CD4-positive, alpha-beta T cell (primary cell): ENCODE measurements at regions not wholly inside any gene's neighbourhood (a gene's known extent, or its start where the extent isn't known, plus 50 kb on each side); places are given as distances from the start of the nearest gene placed in this dataset.

ENCODE experiments used
- ATAC-seq: fragments of 200-7000 bp; cut with Tn5 transposase; one replicate; pipeline ENCODE4 v1.10.0; 2022; ENCODE audit warnings: mild to moderate bottlenecking; ENCODE audit not compliant: poor library complexity
- CTCF ChIA-PET: fragments of 350-600 bp; sonication (Branson Sonifier 250); formaldehyde crosslinking; loops from one replicate; lab custom pipeline; 2021; ENCODE audit warnings: antibody characterized with exemption, inconsistent platforms; lab: Charles Lee
- POLR2A ChIA-PET: fragments of 350-600 bp; sonication (Branson Sonifier 250); formaldehyde crosslinking; loops from one replicate; lab custom pipeline; 2021; ENCODE audit warnings: antibody characterized with exemption, inconsistent platforms; lab: Charles Lee
- DNase-seq, 14 experiments: peaks; one replicate each; pipeline ENCODE4 v3.0.0-alpha.2; 2013 to 2020; ENCODE audit warnings: mixed read lengths in 2 of 14
- H3K27ac ChIP-seq, 2 donors: one replicate each; pipeline versions ENCODE4 v1.5.1 to v1.7.0; 2013; ENCODE audit warnings: low read length in 2 of 2, low read depth in 1 of 2, mild to moderate bottlenecking in 1 of 2
- H3K27me3 ChIP-seq, 2 experiments: 1 replicate in 1 of 2; 2 replicates in 1 of 2; pipeline versions ENCODE4 v1.6.1 to v1.7.0; 2013; ENCODE audit warnings: low read length in 2 of 2, control low read depth in 1 of 2, mild to moderate bottlenecking in 1 of 2, moderate library complexity in 1 of 2; ENCODE audit not compliant: insufficient read depth in 2 of 2, control insufficient read depth in 1 of 2
- H3K36me3 ChIP-seq: one replicate; pipeline ENCODE4 v1.6.1; 2013; ENCODE audit warnings: low read length, control low read depth; ENCODE audit not compliant: insufficient read depth
- H3K4me1 ChIP-seq: one replicate; pipeline ENCODE4 v1.6.1; 2013; ENCODE audit warnings: low read length, control low read depth; ENCODE audit not compliant: insufficient read depth
- H3K4me3 ChIP-seq: one replicate; pipeline ENCODE4 v1.5.1; 2013; ENCODE audit warnings: mild to moderate bottlenecking, low read length, moderate library complexity
- H3K9me3 ChIP-seq, 2 experiments: 1 replicate in 1 of 2; 2 replicates in 1 of 2; pipeline versions ENCODE4 v1.6.1 to v1.7.0; 2013; ENCODE audit warnings: low read length in 2 of 2, mild to moderate bottlenecking in 2 of 2, control low read depth in 1 of 2, moderate library complexity in 1 of 2; ENCODE audit not compliant: control insufficient read depth in 1 of 2, insufficient read depth in 1 of 2
- H3K27ac Mint-ChIP-seq: one replicate; pipeline ENCODE4 v1.8.0; 2020; ENCODE audit warnings: mixed read lengths
- H3K27me3 Mint-ChIP-seq: one replicate; pipeline ENCODE4 v1.8.0; 2021; ENCODE audit warnings: mixed read lengths
- H3K36me3 Mint-ChIP-seq: one replicate; pipeline ENCODE4 v1.8.0; 2021; ENCODE audit warnings: low read depth, mixed read lengths
- H3K4me1 Mint-ChIP-seq: one replicate; pipeline ENCODE4 v1.8.0; 2021; ENCODE audit warnings: low read depth, mixed read lengths
- H3K4me3 Mint-ChIP-seq: one replicate; pipeline ENCODE4 v1.8.0; 2020; ENCODE audit warnings: mild to moderate bottlenecking, mixed read lengths
- H3K9me3 Mint-ChIP-seq: one replicate; pipeline ENCODE4 v1.8.0; 2020; ENCODE audit warnings: mixed read lengths
- CTCF ChIP-seq: fragments of 200-600 bp; IDR thresholded peaks from one replicate; pipeline ENCODE4 v1.8.0; 2022; ENCODE audit warnings: antibody characterized with exemption, mild to moderate bottlenecking
- intact Hi-C, 2 experiments: fragments of 100-400 bp; cut with DNase I in 1 of 2; cut with micrococcal nuclease in 1 of 2; formaldehyde crosslinking; loops; one replicate each; pipeline versions ENCODE4 v1.15.1 to v1.9.0; 2023 to 2025; cut with DNase I, micrococcal nuclease

GRCh38 chr6:48833916-48834315 lies 629.1 kb downstream of the MMUT start:
- H3K36me3 ChIP-seq: no peaks in the 10 kb centered on the region
- H3K4me1 ChIP-seq: no peaks in the 10 kb centered on the region
- POLR2A ChIA-PET: no interaction called here
- H3K27ac ChIP-seq: no peak overlapping the region
- Mint-ChIP-seq H3K4me1 (no peaks in the 10 kb centered on the region), H3K36me3 (no peaks in the 10 kb centered on the region), H3K27me3 (no peaks in the 10 kb centered on the region), H3K27ac (no peak overlapping the region), H3K9me3 (peaks cover 3% of the 10 kb centered on the region), H3K4me3 (no peak overlapping the region)
- no peak for TF ChIP-seq CTCF
- H3K9me3 ChIP-seq: no peaks in the 10 kb centered on the region
- DNase-seq (no peak), ATAC-seq (no peak)
- CTCF ChIA-PET: no interaction called here
- no peak overlapping the region for H3K4me3 ChIP-seq
- intact Hi-C loops: no loop called here
- no peaks in the 10 kb centered on the region for H3K27me3 ChIP-seq

GRCh38 chr6:48826901-48827701 lies 636.0 kb downstream of the MMUT start:
- H3K9me3 Mint-ChIP-seq: peaks cover 4% of the 10 kb centered on the region

GRCh38 chr6:48826152-48826515 lies 636.9 kb downstream of the MMUT start:
- intact Hi-C loops: no loop called here
- no peak overlapping the region for H3K27ac ChIP-seq
- H3K4me1 ChIP-seq: no peaks in the 10 kb centered on the region
- Mint-ChIP-seq H3K36me3 (no peaks in the 10 kb centered on the region), H3K27ac (no peak overlapping the region), H3K9me3 (peaks cover 6% of the 10 kb centered on the region), H3K4me3 (no peak overlapping the region), H3K4me1 (no peaks in the 10 kb centered on the region), H3K27me3 (no peaks in the 10 kb centered on the region)
- ATAC-seq (no peak), DNase-seq (no peak)
- TF ChIP-seq CTCF: no peak
- no peaks in the 10 kb centered on the region for H3K36me3 ChIP-seq
- ChIA-PET CTCF (no interaction called here), POLR2A (no interaction called here)
- peaks cover 0 to 17% of the 10 kb centered on the region in 2 experiments for H3K9me3 ChIP-seq
- no peak overlapping the region for H3K4me3 ChIP-seq
- H3K27me3 ChIP-seq: no peaks in the 10 kb centered on the region

More at GRCh38 chr6:48826901-48827701, 636.0 kb downstream of the MMUT start:
- peaks cover 0 to 17% of the 10 kb centered on the region in 2 experiments for H3K9me3 ChIP-seq
- no peaks in the 10 kb centered on the region for H3K27me3 ChIP-seq
- no peak for TF ChIP-seq CTCF
- POLR2A ChIA-PET: no interaction called here
- ATAC-seq (no peak), DNase-seq (no peak)
- H3K4me3 ChIP-seq: no peak overlapping the region
- Mint-ChIP-seq H3K4me3 (no peak overlapping the region), H3K27ac (no peak overlapping the region), H3K27me3 (no peaks in the 10 kb centered on the region), H3K36me3 (no peaks in the 10 kb centered on the region), H3K4me1 (no peaks in the 10 kb centered on the region)
- no peaks in the 10 kb centered on the region for H3K4me1 ChIP-seq
- CTCF ChIA-PET: no interaction called here
- no peak overlapping the region for H3K27ac ChIP-seq
- intact Hi-C loops: no loop called here
- H3K36me3 ChIP-seq: no peaks in the 10 kb centered on the region
